H1 (cell line): ENCODE measurements at regions not wholly inside any gene's neighbourhood (a gene's known extent, or its start where the extent isn't known, plus 50 kb on each side); places are given as distances from the start of the nearest gene placed in this dataset.

Experiments used
- CEBPB ChIP-seq: IDR thresholded peaks from 2 replicates; pipeline ENCODE4 v1.6.1; 2012; ENCODE audit warnings: low read depth, low read length
- EGR1 ChIP-seq: IDR thresholded peaks from 2 replicates; pipeline ENCODE4 v1.6.1; 2011; ENCODE audit warnings: low read depth, low read length, borderline replicate concordance
- EZH2 ChIP-seq: fragments of 200-600 bp; sonication (generic); IDR thresholded peaks from 2 replicates; pipeline ENCODE4 v1.7.1; 2012; ENCODE audit warnings: low read depth, mild to moderate bottlenecking, moderate library complexity, low read length, inconsistent platforms; ENCODE audit not compliant: severe bottlenecking
- RAD21 ChIP-seq, 2 experiments: IDR thresholded peaks in 1 of 2; conservative IDR thresholded peaks in 1 of 2; 2 replicates each; pipeline ENCODE4 v1.6.1; 2011; ENCODE audit warnings: low read depth in 2 of 2, low read length in 2 of 2, improper control_type of control experiment in 1 of 2, inconsistent platforms in 1 of 2, mild to moderate bottlenecking in 1 of 2, moderate library complexity in 1 of 2

- no peak for TF ChIP-seq EZH2
- no peak for TF ChIP-seq RAD21 (IDR thresholded peaks at IDR 0.05 in 1 of 2, conservative IDR thresholded peaks at IDR 0.05 in 1 of 2; ENCODE audit: low read depth in 2 of 2, low read length in 2 of 2)
- no peak for TF ChIP-seq EGR1
- no peak for TF ChIP-seq CEBPB
Observed at GRCh38 chr10:78765726-78766335, 302.9 kb upstream of the ZMIZ1 start.
